Heart left ventricle (tissue), 16 donors: ENCODE measurements at regions not wholly inside any gene's neighbourhood (a gene's known extent, or its start where the extent isn't known, plus 50 kb on each side); places are given as distances from the start of the nearest gene placed in this dataset.
"Not testable (repeated sequence)": the region's sequence is repeated elsewhere in the genome, so short reads cannot be mapped to it uniquely, and the experiment has no call there.

Source experiments
- ATAC-seq, 4 donors: fragments of 200-7000 bp; cut with Tn5 transposase; one replicate each; pipeline ENCODE4 v1.9.1; 2020 to 2022; ENCODE audit warnings: moderate library complexity in 4 of 4, mild to moderate bottlenecking in 3 of 4, moderate number of reproducible peaks in 1 of 4
- DNase-seq, 5 donors: peaks; one replicate each; pipeline ENCODE4 v3.0.0-alpha.2; 2020
- H3K27ac ChIP-seq, 12 donors: fragments of 200-600 bp; sonication (generic) in 4 of 12; one replicate each; pipeline versions ENCODE4 v1.5.0 to v1.8.0; 2016 to 2022; ENCODE audit warnings: mild to moderate bottlenecking in 2 of 12
- H3K27me3 ChIP-seq, 9 donors: fragments of 200-600 bp; sonication (generic) in 2 of 9; one replicate each; pipeline versions ENCODE4 v1.5.1 to v1.8.0; 2016 to 2022; ENCODE audit warnings: mild to moderate bottlenecking in 3 of 9
- H3K36me3 ChIP-seq, 9 donors: fragments of 200-600 bp; sonication (generic) in 2 of 9; one replicate each; pipeline versions ENCODE4 v1.5.0 to v1.8.0; 2018 to 2022; ENCODE audit warnings: mild to moderate bottlenecking in 2 of 9
- H3K4me1 ChIP-seq, 12 donors: fragments of 200-600 bp; sonication (generic) in 4 of 12; one replicate each; pipeline versions ENCODE4 v1.5.0 to v1.8.0; 2016 to 2022; ENCODE audit warnings: mild to moderate bottlenecking in 3 of 12
- H3K4me3 ChIP-seq, 12 donors: fragments of 200-600 bp; sonication (generic) in 4 of 12; one replicate each; pipeline versions ENCODE4 v1.5.0 to v1.8.0; 2017 to 2022; ENCODE audit warnings: mild to moderate bottlenecking in 9 of 12, moderate library complexity in 4 of 12
- H3K9me3 ChIP-seq, 12 donors: fragments of 200-600 bp; sonication (generic) in 4 of 12; one replicate each; pipeline versions ENCODE4 v1.5.0 to v1.8.0; 2016 to 2022; ENCODE audit warnings: mild to moderate bottlenecking in 1 of 12
- CTCF ChIP-seq, 12 donors: fragments of 200-600 bp; sonication (generic) in 4 of 12; IDR thresholded peaks; one replicate each; pipeline versions ENCODE4 v1.5.0 to v1.8.0; 2018 to 2022; ENCODE audit warnings: antibody characterized with exemption in 12 of 12, mild to moderate bottlenecking in 5 of 12
- POLR2A ChIP-seq, 2 donors: fragments of 450-650 bp; IDR thresholded peaks; one replicate each; pipeline ENCODE4 v1.6.1; 2017; ENCODE audit warnings: antibody characterized with exemption in 2 of 2, mild to moderate bottlenecking in 2 of 2, moderate library complexity in 2 of 2
- WGBS, 4 donors: extraction: QIAGEN DNeasy Blood & Tissue Kit in 2 of 4; methylation state at CpG; one replicate each; pipeline versions ENCODE4 v1.1.5 to v1.1.7; 2013 to 2018; 5-methylcytosine and 5-hydroxymethylcytosine counted together
- intact Hi-C, 10 donors: fragments of 100-400 bp; cut with DNase I; formaldehyde crosslinking; loops; one replicate each; pipeline versions ENCODE4 v1.11.1 to v1.14.2; 2022
- donor health status: ischemic (EF 13 %, LVEDD 7.1; RV severe dilation, severe dysfunction).
- donor health status: healthy with polysubstance abuse.
- donor health status: DM: no; HTN: yes; CAD: no.
- donor health status: DM: no; HTN: no; CAD: no.
- donor health status: ischemic (EF 25% LVEDD 6.9; RV normal size, moderate dysfunction).
- donor health status: ischemic (EF 25% LVEDD 5.7; RV mildly dilated, moderate dysfunction).
- donor health status: healthy.
- donor health status: DM: yes; HTN: yes; CAD: no.
- donor health status: ischemic (EF 35%, LVEDD 5.7; RV mildly dilated, moderate dysfunction).
- donor health status: nonischemic (EF 11% LVEDD 7.7; RV severe dilation, severe dysfunction).
- donor health status: DM: yes; HTN: yes; CAD: no.
- donor health status: PGD.
- donor health status: ischemic (EF 29% LVEDD 5.4; RV normal size, mild dysfunction).
- donor health status: nonischemic (EF 23%, LVEDD 6.1; RV moderate dilation, normal function).

- 62 to 81% (median 74%) methylated on average over 2 of the region's 2 CpGs for WGBS, 4 donors
- Histone ChIP-seq H3K9me3 (no peaks in the 10 kb centered on the region), H3K4me1 (no peaks in the 10 kb centered on the region), H3K27me3 (no peaks in the 10 kb centered on the region), H3K4me3 (no peak overlapping the region), H3K36me3 (no peaks in the 10 kb centered on the region), H3K27ac (no peak overlapping the region)
- TF ChIP-seq CTCF (IDR thresholded peaks at IDR 0.05): no peak
- no peak for TF ChIP-seq POLR2A (IDR thresholded peaks at IDR 0.05)
- DNase-seq (no peak), ATAC-seq (no peak)
- intact Hi-C loops: no loop called here
Observed at GRCh38 chrX:148290041-148290440, 210.4 kb upstream of the AFF2 start.

GRCh38 chrX:148290931-148291330 is 209.5 kb upstream of the AFF2 start:
- no peaks in the 10 kb centered on the region for H3K4me1 ChIP-seq
- H3K27me3 ChIP-seq: no peaks in the 10 kb centered on the region
- DNase-seq (no peak), ATAC-seq (no peak)
- TF ChIP-seq CTCF (IDR thresholded peaks at IDR 0.05) (no peak), POLR2A (IDR thresholded peaks at IDR 0.05) (no peak)
- H3K9me3 ChIP-seq: no peaks in the 10 kb centered on the region
- intact Hi-C loops: no loop called here
- H3K36me3 ChIP-seq: no peaks in the 10 kb centered on the region
- no peak overlapping the region for H3K4me3 ChIP-seq
- WGBS, 4 donors: 54 to 72% (median 56%) methylated on average over 1 of the region's 1 CpG
- H3K27ac ChIP-seq: no peak overlapping the region

- Histone ChIP-seq H3K9me3 (no peaks in the 10 kb centered on the region), H3K27ac (no peak overlapping the region)
Observed at GRCh38 chrX:148298737-148299136, 201.7 kb upstream of the AFF2 start.

GRCh38 chrX:148305214-148305613 is 195.2 kb upstream of the AFF2 start:
- H3K9me3 ChIP-seq, H3K27ac ChIP-seq, DNase-seq, H3K27me3 ChIP-seq, H3K4me1 ChIP-seq, ATAC-seq, intact Hi-C loops, H3K4me3 ChIP-seq, H3K36me3 ChIP-seq: not testable (repeated sequence)
- 82 to 91% (median 87%) methylated on average over 7 to 9 of the region's 9 CpGs for WGBS, 4 donors

More at GRCh38 chrX:148298737-148299136, 201.7 kb upstream of the AFF2 start:
- TF ChIP-seq CTCF (IDR thresholded peaks at IDR 0.05) (no peak), POLR2A (IDR thresholded peaks at IDR 0.05) (no peak)
- WGBS, 4 donors: 73 to 91% (median 86%) methylated on average over 2 of the region's 2 CpGs
- ATAC-seq: no peak
- Histone ChIP-seq H3K4me3 (no peak overlapping the region), H3K36me3 (no peaks in the 10 kb centered on the region), H3K4me1 (no peaks in the 10 kb centered on the region), H3K27me3 (no peaks in the 10 kb centered on the region)
- intact Hi-C loops: no loop called here
- no peak for DNase-seq

GRCh38 chrX:148309413-148309812 is 191.0 kb upstream of the AFF2 start:
- 83 to 96% (median 89%) methylated on average over 3 of the region's 3 CpGs for WGBS, 4 donors
- DNase-seq (no peak), ATAC-seq (no peak)
- Histone ChIP-seq H3K27me3 (no peaks in the 10 kb centered on the region), H3K36me3 (no peaks in the 10 kb centered on the region), H3K4me3 (no peak overlapping the region), H3K9me3 (no peaks in the 10 kb centered on the region), H3K27ac (no peak overlapping the region), H3K4me1 (no peaks in the 10 kb centered on the region)
- no peak for TF ChIP-seq CTCF (IDR thresholded peaks at IDR 0.05)
- TF ChIP-seq POLR2A (IDR thresholded peaks at IDR 0.05): no peak
- intact Hi-C loops: no loop called here
